ENCODE measurements at regions not wholly inside any gene's neighbourhood (a gene's known extent, or its start where the extent isn't known, plus 50 kb on each side); places are given as distances from the start of the nearest gene placed in this dataset.

DNA sequence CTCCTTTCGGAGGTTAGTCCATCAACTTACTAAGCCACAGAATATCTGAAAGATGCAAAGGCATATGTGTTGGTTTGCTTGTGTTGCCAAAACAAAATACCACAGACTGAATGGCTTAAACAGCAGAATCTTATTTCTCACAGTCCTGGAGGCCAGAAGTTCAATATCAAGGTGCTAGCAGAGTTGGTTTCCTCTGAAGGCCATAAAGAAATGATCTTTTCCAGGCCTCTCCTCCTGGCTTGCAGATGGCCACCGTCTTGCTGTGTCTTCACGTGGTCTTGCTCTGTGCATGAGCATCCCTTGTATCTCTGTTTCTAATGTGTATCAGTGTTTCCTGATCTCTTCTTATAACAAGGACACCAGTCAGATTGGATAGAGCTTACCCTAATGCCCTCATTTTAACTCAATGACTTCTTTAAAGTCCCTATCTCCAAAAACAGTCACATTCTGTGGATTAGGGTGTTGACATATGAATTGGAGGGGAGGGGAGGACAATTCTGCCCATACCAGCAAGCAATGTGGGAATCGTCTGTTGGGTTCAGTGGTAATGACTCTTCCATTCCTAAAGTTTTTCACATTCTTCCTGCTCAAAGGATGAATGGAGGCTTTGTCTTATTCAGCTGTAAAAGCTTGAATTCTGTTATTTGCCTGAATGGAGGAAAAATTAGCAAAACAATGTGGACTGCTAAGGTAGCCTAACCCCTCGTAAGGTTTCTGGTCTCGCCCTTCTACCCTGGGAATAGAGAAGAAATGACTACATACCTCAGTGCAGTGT lies 715.7 kb downstream of the DIAPH3 start:
- TF ChIP-seq, protein P1, sequence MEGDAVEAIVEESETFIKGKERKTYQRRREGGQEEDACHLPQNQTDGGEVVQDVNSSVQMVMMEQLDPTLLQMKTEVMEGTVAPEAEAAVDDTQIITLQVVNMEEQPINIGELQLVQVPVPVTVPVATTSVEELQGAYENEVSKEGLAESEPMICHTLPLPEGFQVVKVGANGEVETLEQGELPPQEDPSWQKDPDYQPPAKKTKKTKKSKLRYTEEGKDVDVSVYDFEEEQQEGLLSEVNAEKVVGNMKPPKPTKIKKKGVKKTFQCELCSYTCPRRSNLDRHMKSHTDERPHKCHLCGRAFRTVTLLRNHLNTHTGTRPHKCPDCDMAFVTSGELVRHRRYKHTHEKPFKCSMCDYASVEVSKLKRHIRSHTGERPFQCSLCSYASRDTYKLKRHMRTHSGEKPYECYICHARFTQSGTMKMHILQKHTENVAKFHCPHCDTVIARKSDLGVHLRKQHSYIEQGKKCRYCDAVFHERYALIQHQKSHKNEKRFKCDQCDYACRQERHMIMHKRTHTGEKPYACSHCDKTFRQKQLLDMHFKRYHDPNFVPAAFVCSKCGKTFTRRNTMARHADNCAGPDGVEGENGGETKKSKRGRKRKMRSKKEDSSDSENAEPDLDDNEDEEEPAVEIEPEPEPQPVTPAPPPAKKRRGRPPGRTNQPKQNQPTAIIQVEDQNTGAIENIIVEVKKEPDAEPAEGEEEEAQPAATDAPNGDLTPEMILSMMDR (conservative IDR thresholded peaks at IDR 0.05): no peak
- TF ChIP-seq EZH2 (IDR thresholded peaks at IDR 0.05; ENCODE audit: low read depth): no peak
